ENCODE measurements at regions not wholly inside any gene's neighbourhood (a gene's known extent, or its start where the extent isn't known, plus 50 kb on each side); places are given as distances from the start of the nearest gene placed in this dataset.

DNA sequence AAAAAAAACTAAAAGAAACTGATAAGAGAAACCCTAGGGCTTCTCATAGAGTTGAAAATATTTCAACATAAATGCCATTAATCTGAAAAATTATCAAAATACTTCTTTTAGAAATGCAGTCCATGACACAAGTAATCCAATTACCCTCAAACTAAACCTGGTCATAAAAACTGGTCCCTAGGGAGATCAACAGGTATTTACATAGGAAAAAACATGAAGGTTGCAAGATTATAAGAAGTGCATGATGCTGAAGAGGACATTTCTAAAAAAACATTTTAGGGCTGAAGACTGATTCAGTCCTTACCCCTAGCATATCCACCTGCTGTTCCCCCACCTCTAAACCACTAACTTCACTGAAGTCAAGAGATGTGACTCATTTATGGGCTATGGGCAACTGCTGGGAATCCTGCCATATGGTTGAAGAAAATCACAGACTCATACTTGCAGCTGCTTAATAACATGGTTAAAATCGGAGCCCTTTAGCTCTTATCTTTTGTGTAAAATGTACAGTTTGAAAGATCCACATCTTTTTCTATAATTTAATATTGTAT, 131.0 kb upstream of the RUNX1 start:
- H3K27ac ChIP-seq, result no peak overlapping the region
- H3K4me3 ChIP-seq, result no peak overlapping the region
- H3K4me1 ChIP-seq, result no peaks in the 10 kb centered on the region
- H3K4me2 ChIP-seq, result no peak overlapping the region
- no peaks in the 10 kb centered on the region for H3K36me3 ChIP-seq
- H4K20me1 ChIP-seq, result no peaks in the 10 kb centered on the region
- no peaks in the 10 kb centered on the region for H3K27me3 ChIP-seq
- H3K9me3 ChIP-seq, result peaks cover 30% of the 10 kb centered on the region
- no peak for TF ChIP-seq Cebpa-rat (IDR thresholded peaks at IDR 0.05)
- no peak overlapping the region for H3K9ac ChIP-seq

DNA sequence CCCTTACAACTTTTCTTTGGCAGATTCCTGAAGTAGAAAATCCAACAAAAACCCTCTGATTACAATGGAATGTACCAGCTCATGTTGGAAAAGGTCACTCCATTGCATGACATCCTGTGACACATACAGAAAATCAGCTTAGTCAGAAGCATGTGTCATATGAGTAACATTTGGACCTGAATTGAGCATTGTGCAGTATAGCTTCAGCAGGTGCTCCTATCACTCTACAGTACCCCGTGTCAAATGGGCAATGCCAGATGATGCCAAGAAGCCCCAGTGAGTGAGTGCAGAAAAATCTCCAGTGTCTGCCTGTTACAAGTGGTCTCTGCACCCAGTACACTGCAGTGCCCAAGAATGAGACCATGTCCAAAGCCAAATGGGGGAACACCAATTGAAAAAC, 129.7 kb upstream of the RUNX1 start:
- no peak overlapping the region for H3K9ac ChIP-seq
- no peaks in the 10 kb centered on the region for H3K4me1 ChIP-seq
- H3K27ac ChIP-seq, result no peak overlapping the region
- no peaks in the 10 kb centered on the region for H3K27me3 ChIP-seq
- no peaks in the 10 kb centered on the region for H4K20me1 ChIP-seq
- no peak overlapping the region for H3K4me3 ChIP-seq
- H3K9me3 ChIP-seq, result peaks cover 26% of the 10 kb centered on the region
- TF ChIP-seq Cebpa-rat (IDR thresholded peaks at IDR 0.05), result no peak
- no peak overlapping the region for H3K4me2 ChIP-seq
- no peaks in the 10 kb centered on the region for H3K36me3 ChIP-seq

DNA sequence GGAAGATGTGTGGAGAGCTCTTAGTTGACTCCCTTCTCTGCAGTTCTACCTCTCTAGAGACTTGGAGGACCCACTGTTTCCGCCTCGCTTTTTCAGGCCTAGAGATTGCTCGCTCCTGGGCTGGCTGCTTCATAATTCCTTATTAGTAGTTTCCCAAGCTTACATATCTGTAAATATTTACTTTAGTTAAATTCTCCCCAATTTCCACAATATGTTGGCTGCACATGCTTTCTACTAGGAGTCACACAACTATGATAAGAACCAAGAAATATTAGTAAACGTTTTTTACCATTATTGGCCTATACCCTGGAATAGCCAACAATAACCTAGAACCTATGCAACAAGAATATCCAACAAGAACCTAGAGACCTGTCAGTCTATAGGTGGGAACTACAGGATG, 129.0 kb upstream of the RUNX1 start:
- no peak overlapping the region for H3K9ac ChIP-seq
- H3K27me3 ChIP-seq, result no peaks in the 10 kb centered on the region
- H3K36me3 ChIP-seq, result no peaks in the 10 kb centered on the region
- H3K27ac ChIP-seq, result no peak overlapping the region
- no peaks in the 10 kb centered on the region for H4K20me1 ChIP-seq
- H3K4me2 ChIP-seq, result no peak overlapping the region
- no peak for TF ChIP-seq Cebpa-rat (IDR thresholded peaks at IDR 0.05)
- peaks cover 19% of the 10 kb centered on the region for H3K9me3 ChIP-seq
- no peak overlapping the region for H3K4me3 ChIP-seq
- peaks cover 1% of the 10 kb centered on the region; the same call in 1 of the 2 replicates for H3K4me1 ChIP-seq

DNA sequence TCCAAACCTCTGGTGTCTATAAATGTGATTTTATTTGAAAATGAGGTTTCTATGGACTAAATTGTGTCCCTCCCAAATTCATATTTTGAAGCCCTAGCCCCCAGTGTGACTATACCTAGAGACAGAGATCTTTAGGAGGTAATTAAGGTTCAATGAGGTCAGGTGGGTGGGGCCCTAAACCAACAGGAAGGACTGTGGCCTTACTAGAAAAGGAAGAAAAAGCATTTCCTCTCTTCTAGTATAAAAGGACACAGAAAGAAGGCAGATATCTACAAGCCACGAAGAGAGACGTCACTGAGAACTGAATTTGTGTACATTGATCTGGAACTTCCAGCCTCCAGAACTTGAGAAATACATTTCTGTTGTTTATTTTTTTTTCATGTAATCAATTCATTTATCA, 123.1 kb upstream of the RUNX1 start:
- no peak for TF ChIP-seq Cebpa-rat (IDR thresholded peaks at IDR 0.05)
- Histone ChIP-seq H3K4me3 (no peak overlapping the region), H3K4me2 (peak overlapping the region; percentile 68), H3K36me3 (no peaks in the 10 kb centered on the region), H3K9ac (no peak overlapping the region), H3K4me1 (peaks cover 34% of the 10 kb centered on the region), H3K27me3 (no peaks in the 10 kb centered on the region), H3K9me3 (peaks cover 19% of the 10 kb centered on the region), H4K20me1 (no peaks in the 10 kb centered on the region), H3K27ac (no peak overlapping the region)

DNA sequence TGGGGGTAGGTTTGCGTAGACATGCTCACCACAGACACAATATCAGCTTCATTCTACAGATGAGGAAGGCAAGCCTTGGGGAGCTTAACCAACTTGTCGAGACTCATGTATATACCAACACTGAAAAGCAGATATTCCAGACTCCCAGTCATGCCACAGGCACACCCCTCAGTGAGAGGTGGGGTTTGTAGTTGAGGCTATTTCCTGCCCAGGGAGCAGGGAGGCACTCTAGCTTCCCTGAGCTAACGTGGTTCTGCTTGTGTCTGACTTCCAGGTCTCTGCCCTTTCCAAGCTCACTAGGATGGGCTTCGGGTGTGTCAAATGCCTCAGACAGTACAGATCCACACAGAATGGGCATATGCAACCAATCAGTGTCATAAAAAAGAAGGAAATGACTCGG, 122.3 kb upstream of the RUNX1 start:
- Histone ChIP-seq H3K9me3 (peaks cover 19% of the 10 kb centered on the region), H3K27ac (no peak overlapping the region), H3K4me3 (no peak overlapping the region), H3K4me2 (peak overlapping the region; percentile 68), H4K20me1 (no peaks in the 10 kb centered on the region), H3K36me3 (no peaks in the 10 kb centered on the region), H3K27me3 (no peaks in the 10 kb centered on the region), H3K4me1 (peaks cover 34% of the 10 kb centered on the region), H3K9ac (no peak overlapping the region)
- no peak for TF ChIP-seq Cebpa-rat (IDR thresholded peaks at IDR 0.05)

DNA sequence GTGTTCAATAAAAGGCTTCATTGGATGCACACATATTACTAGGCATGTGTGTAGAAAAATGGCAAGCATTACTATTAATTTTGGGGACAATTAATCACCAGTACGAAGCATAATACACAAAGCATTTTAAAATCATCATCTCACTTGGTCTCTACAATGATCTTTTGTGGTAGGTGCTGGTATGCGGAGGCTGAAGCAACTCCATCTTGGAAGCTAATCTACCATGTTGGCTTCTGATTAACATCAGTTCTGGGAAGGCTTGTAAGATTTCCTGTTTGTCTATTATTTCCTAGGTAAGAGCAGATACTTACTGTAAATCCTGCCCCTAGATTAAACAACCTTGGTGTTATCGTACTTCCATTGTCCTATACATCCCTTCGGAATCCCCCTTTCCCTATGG, 121.7 kb upstream of the RUNX1 start:
- Histone ChIP-seq H3K4me2 (peak overlapping the region; percentile 68), H3K9ac (no peak overlapping the region), H3K27ac (0 out of 2 replicates have a peak overlapping the region, but pooled peaks have one; percentile 6)

DNA sequence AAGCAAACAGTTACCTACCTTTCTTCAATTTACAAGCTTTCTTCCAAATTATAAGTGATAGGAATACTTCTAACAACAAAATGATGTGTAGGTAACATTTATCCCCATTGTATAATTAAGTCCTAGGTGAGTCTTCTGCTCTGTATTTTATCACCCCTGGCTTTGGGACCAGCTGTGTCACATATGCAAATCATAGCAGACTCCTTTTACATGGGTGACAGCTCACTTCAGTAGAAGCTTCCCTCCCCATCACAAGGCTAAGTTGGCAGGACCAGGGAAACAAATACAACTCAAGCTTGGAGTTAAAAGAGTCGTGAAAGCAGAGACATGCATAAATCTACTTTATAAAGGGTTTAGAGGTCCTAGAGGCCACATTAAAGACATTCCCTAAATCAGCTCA, 121.1 kb upstream of the RUNX1 start:
- Histone ChIP-seq H3K9me3 (peaks cover 8% of the 10 kb centered on the region), H3K27ac (0 out of 2 replicates have a peak overlapping the region, but pooled peaks have one; percentile 6), H4K20me1 (no peaks in the 10 kb centered on the region), H3K36me3 (no peaks in the 10 kb centered on the region), H3K4me2 (peak overlapping the region; percentile 68), H3K4me1 (peaks cover 34% of the 10 kb centered on the region), H3K4me3 (no peak overlapping the region), H3K9ac (no peak overlapping the region), H3K27me3 (no peaks in the 10 kb centered on the region)
- TF ChIP-seq Cebpa-rat (IDR thresholded peaks at IDR 0.05), result no peak

More for the DNA sequence above, 121.7 kb upstream of the RUNX1 start:
- TF ChIP-seq Cebpa-rat (IDR thresholded peaks at IDR 0.05), result no peak
- Histone ChIP-seq H3K9me3 (peaks cover 13% of the 10 kb centered on the region), H3K4me3 (no peak overlapping the region), H3K4me1 (peaks cover 34% of the 10 kb centered on the region), H3K36me3 (no peaks in the 10 kb centered on the region), H3K27me3 (no peaks in the 10 kb centered on the region), H4K20me1 (no peaks in the 10 kb centered on the region)

DNA sequence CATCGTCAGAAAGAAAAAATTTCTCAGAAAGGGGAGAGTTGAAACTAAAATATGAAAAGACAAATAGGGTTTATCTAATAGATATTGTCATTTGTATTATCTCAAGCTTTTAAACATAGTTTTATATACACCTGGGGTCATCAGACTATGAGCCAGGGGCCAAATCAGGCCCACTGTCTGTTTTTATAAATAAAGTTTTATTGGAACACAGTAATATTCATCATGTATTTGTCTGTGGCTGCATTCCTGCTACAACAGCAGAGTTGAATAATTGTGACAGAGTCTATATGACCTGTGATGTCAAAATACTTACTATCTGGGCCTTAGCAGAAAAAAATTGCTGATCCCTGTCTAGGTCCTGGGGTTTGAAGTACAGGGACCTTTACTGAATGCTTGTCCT, 120.5 kb upstream of the RUNX1 start:
- no peak for TF ChIP-seq Cebpa-rat (IDR thresholded peaks at IDR 0.05)
- H3K9me3 ChIP-seq, result peaks cover 4% of the 10 kb centered on the region; the same call in 1 of the 2 replicates
- H3K36me3 ChIP-seq, result no peaks in the 10 kb centered on the region
- H3K4me3 ChIP-seq, result no peak overlapping the region
- H3K27me3 ChIP-seq, result no peaks in the 10 kb centered on the region
- H4K20me1 ChIP-seq, result no peaks in the 10 kb centered on the region
- H3K27ac ChIP-seq, result no peak overlapping the region
- no peak overlapping the region for H3K9ac ChIP-seq
- H3K4me1 ChIP-seq, result peaks cover 34% of the 10 kb centered on the region
- no peak overlapping the region for H3K4me2 ChIP-seq

DNA sequence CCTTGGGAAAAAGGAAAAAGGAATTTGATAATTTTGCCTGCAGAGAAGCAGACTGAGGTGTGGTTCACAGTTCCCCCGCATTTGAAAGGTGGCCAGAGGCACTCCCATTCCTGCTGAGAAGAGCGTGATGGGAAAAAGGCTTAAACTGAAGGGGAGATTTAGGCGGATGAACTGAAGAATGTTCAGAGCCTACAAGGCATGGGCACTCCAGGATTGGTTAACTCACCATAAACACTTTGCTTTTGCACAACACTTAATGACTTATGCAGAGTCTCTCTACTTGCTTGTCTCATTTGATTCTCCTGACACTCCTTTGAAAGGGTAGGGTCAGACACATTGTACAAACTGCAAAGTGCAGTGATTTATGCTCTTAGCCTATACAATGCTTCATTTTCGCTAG, 119.6 kb upstream of the RUNX1 start:
- H3K27me3 ChIP-seq, result no peaks in the 10 kb centered on the region
- H3K36me3 ChIP-seq, result no peaks in the 10 kb centered on the region
- no peak overlapping the region for H3K4me2 ChIP-seq
- TF ChIP-seq Cebpa-rat (IDR thresholded peaks at IDR 0.05), result no peak
- no peak overlapping the region for H3K4me3 ChIP-seq
- no peak overlapping the region for H3K9ac ChIP-seq
- H3K9me3 ChIP-seq, result peaks cover 4% of the 10 kb centered on the region; the same call in 1 of the 2 replicates
- H3K27ac ChIP-seq, result no peak overlapping the region
- no peaks in the 10 kb centered on the region for H4K20me1 ChIP-seq
- H3K4me1 ChIP-seq, result peaks cover 34% of the 10 kb centered on the region

DNA sequence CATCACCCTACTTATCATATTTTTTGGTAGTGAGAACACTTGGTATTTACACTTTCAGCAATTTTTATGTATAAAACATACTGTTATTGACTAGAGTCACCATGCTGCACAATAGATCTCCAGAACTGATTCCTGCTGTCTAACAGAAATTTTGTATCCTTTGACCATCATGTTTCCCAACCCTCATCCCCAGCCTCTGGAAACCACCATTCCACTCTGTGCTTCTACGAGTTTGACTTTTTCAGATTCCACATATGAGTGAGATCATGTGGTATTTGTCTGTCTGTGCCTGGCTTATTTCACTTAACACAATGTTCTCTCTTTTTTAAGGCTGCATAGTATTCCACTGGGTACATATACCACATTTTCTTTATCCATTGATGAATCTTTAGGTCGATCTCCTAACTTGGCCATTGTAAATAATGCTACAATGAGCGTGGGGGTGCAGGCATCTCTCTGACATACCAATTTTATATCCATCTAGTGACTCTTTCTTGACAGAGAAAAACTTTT, 115.9 kb upstream of the RUNX1 start:
- Histone ChIP-seq H3K27ac (no peak overlapping the region), H3K27me3 (no peaks in the 10 kb centered on the region), H4K20me1 (no peaks in the 10 kb centered on the region), H3K9ac (no peak overlapping the region), H3K4me1 (peaks cover 2% of the 10 kb centered on the region), H3K36me3 (no peaks in the 10 kb centered on the region), H3K4me3 (no peak overlapping the region), H3K9me3 (no peaks in the 10 kb centered on the region; the same call in 1 of the 2 replicates), H3K4me2 (no peak overlapping the region)
- TF ChIP-seq Cebpa-rat (IDR thresholded peaks at IDR 0.05), result no peak
